ENCODE measurements at regions not wholly inside any gene's neighbourhood (a gene's known extent, or its start where the extent isn't known, plus 50 kb on each side); places are given as distances from the start of the nearest gene placed in this dataset.

GRCh38 chr2:83115606-83116005 lies 1343.5 kb downstream of the SUCLG1 start:
- TF ChIP-seq, protein P1, sequence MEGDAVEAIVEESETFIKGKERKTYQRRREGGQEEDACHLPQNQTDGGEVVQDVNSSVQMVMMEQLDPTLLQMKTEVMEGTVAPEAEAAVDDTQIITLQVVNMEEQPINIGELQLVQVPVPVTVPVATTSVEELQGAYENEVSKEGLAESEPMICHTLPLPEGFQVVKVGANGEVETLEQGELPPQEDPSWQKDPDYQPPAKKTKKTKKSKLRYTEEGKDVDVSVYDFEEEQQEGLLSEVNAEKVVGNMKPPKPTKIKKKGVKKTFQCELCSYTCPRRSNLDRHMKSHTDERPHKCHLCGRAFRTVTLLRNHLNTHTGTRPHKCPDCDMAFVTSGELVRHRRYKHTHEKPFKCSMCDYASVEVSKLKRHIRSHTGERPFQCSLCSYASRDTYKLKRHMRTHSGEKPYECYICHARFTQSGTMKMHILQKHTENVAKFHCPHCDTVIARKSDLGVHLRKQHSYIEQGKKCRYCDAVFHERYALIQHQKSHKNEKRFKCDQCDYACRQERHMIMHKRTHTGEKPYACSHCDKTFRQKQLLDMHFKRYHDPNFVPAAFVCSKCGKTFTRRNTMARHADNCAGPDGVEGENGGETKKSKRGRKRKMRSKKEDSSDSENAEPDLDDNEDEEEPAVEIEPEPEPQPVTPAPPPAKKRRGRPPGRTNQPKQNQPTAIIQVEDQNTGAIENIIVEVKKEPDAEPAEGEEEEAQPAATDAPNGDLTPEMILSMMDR (IDR thresholded peaks at IDR 0.05; ENCODE audit: low read length) = no peak
- TF ChIP-seq EZH2 (IDR thresholded peaks at IDR 0.05; ENCODE audit: borderline replicate concordance, low read length) = no peak
